HCT116 (cell line): ENCODE measurements at regions not wholly inside any gene's neighbourhood (a gene's known extent, or its start where the extent isn't known, plus 50 kb on each side); places are given as distances from the start of the nearest gene placed in this dataset.

Source experiments
- ATAC-seq: fragments of 200-7000 bp; cut with Tn5 transposase; 2 replicates; pipeline ENCODE4 v1.9.1; 2020; ENCODE audit warnings: mild to moderate bottlenecking, moderate library complexity
- BruUV-seq: library from RNA; stranded (reverse); fragments of 400-500 nt; replicated peaks from 2 replicates; lab custom pipeline; 2021; lab: Mats Ljungman, UMichigan
- CTCF ChIA-PET: fragments of 300-600 bp; sonication (Branson Sonifier 250); formaldehyde crosslinking; loops from one replicate; lab custom pipeline; 2021; ENCODE audit warnings: antibody characterized with exemption; lab: Charles Lee
- POLR2A ChIA-PET: fragments of 300-600, 350-600 bp; sonication (Branson Sonifier 250); formaldehyde crosslinking; loops from one replicate; lab custom pipeline; 2021; ENCODE audit warnings: antibody characterized with exemption; lab: Charles Lee
- RAD21 ChIA-PET, 2 experiments: fragments of 300-600 bp; sonication (Branson Sonifier 250); formaldehyde crosslinking; loops; one replicate each; lab custom pipeline; 2023; ENCODE audit warnings: low total read pairs in 2 of 2; ENCODE audit not compliant: uncharacterized antibody in 2 of 2, unreplicated experiment in 2 of 2, low non-redundant PET in 1 of 2; lab: Charles Lee
- DNase-seq: peaks from one replicate; pipeline ENCODE4 v3.0.0-alpha.2; 2010; ENCODE audit warnings: low read depth, low spot score
- H2AFZ ChIP-seq: fragments of 200-600 bp; shearing (Covaris generic), sonication (generic); 2 replicates; pipeline ENCODE4 v1.6.1; 2017; ENCODE audit warnings: low read depth, mixed run types, mixed read lengths, antibody characterized with exemption, low read length; ENCODE audit not compliant: poor library complexity, severe bottlenecking
- H3K27ac ChIP-seq: 2 replicates; pipeline ENCODE4 v1.5.1; 2012; ENCODE audit warnings: low read depth, low read length
- H3K27me3 ChIP-seq: fragments of 200-600 bp; sonication (generic); 2 replicates; pipeline ENCODE4 v1.6.1; 2016; ENCODE audit warnings: mixed run types, low read length, mixed read lengths; ENCODE audit not compliant: insufficient read depth
- H3K36me3 ChIP-seq, 2 experiments: fragments of 200-500 bp in 1 of 2; fragments of 200-600 bp in 1 of 2; sonication (Bioruptor generic) in 1 of 2; sonication (generic) in 1 of 2; 2 replicates each; pipeline versions ENCODE4 v1.5.1 to v1.6.1; 2014 to 2016; ENCODE audit warnings: low read length in 2 of 2, inconsistent platforms in 1 of 2, mixed read lengths in 1 of 2, mixed run types in 1 of 2; ENCODE audit not compliant: insufficient read depth in 2 of 2, control insufficient read depth in 1 of 2
- H3K4me1 ChIP-seq, 2 experiments: fragments of 200-600 bp in 1 of 2; sonication (generic) in 1 of 2; 2 replicates each; pipeline versions ENCODE4 v1.5.1 to v1.6.1; 2012 to 2017; ENCODE audit warnings: low read length in 2 of 2, inconsistent platforms in 1 of 2, mild to moderate bottlenecking in 1 of 2, mixed read lengths in 1 of 2, mixed run types in 1 of 2, moderate library complexity in 1 of 2; ENCODE audit not compliant: insufficient read depth in 2 of 2, control insufficient read depth in 1 of 2
- H3K4me2 ChIP-seq: fragments of 200-600 bp; sonication (generic); 2 replicates; pipeline ENCODE4 v1.6.1; 2017; ENCODE audit warnings: mixed run types, low read length, mixed read lengths
- H3K4me3 ChIP-seq, 2 experiments: fragments of 200-600 bp in 1 of 2; sonication (generic) in 1 of 2; replicated peaks in 1 of 2; 2 replicates each; pipeline ENCODE4 v1.5.1; 2011 to 2016; ENCODE audit warnings: low read length in 2 of 2, control low read depth in 1 of 2, low read depth in 1 of 2, mild to moderate bottlenecking in 1 of 2, mixed read lengths in 1 of 2, mixed run types in 1 of 2
- H3K79me2 ChIP-seq: fragments of 200-600 bp; sonication (generic); 2 replicates; pipeline ENCODE4 v1.6.1; 2017; ENCODE audit warnings: mild to moderate bottlenecking, mixed run types, low read length, moderate library complexity, mixed read lengths; ENCODE audit not compliant: insufficient read depth
- H3K9ac ChIP-seq: fragments of 200-600 bp; sonication (generic); 2 replicates; pipeline ENCODE4 v1.6.1; 2016; ENCODE audit warnings: low read length, mixed read lengths
- H3K9me2 ChIP-seq: fragments of 200-600 bp; sonication (generic), shearing (Covaris generic); 2 replicates; pipeline ENCODE4 v1.6.1; 2017; ENCODE audit warnings: mixed run types, mild to moderate bottlenecking, moderate library complexity; ENCODE audit not compliant: insufficient read depth
- H3K9me3 ChIP-seq, 2 experiments: fragments of 200-500 bp in 1 of 2; fragments of 200-600 bp in 1 of 2; sonication (Bioruptor generic) in 1 of 2; sonication (generic) in 1 of 2; 2 replicates each; pipeline ENCODE4 v1.6.1; 2014 to 2017; ENCODE audit warnings: low read length in 2 of 2, mixed read lengths in 2 of 2, inconsistent platforms in 1 of 2, low read depth in 1 of 2, mild to moderate bottlenecking in 1 of 2, mixed run types in 1 of 2, moderate library complexity in 1 of 2; ENCODE audit not compliant: control insufficient read depth in 1 of 2, insufficient read depth in 1 of 2
- H4K20me1 ChIP-seq: fragments of 200-600 bp; sonication (generic), shearing (Covaris generic); 2 replicates; pipeline ENCODE4 v1.6.1; 2017; ENCODE audit warnings: mixed run types, mild to moderate bottlenecking, moderate library complexity; ENCODE audit not compliant: insufficient read depth
- ATF3 ChIP-seq: IDR thresholded peaks from 2 replicates; pipeline ENCODE4 v1.6.1; 2012
- CBX3 ChIP-seq: IDR thresholded peaks from 2 replicates; pipeline ENCODE4 v1.6.1; 2012; ENCODE audit warnings: low read depth
- CEBPB ChIP-seq: IDR thresholded peaks from 2 replicates; pipeline ENCODE4 v1.6.1; 2012; ENCODE audit warnings: low read depth
- CTCF ChIP-seq, 3 experiments: fragments of 200-600 bp in 1 of 3; sonication (generic) in 1 of 3; IDR thresholded peaks in 2 of 3; conservative IDR thresholded peaks in 1 of 3; 2 replicates each; pipeline ENCODE4 v1.5.1; 2012 to 2017; ENCODE audit warnings: low read depth in 2 of 3, low read length in 2 of 3, antibody characterized with exemption in 1 of 3, borderline replicate concordance in 1 of 3, control low read depth in 1 of 3, mild to moderate bottlenecking in 1 of 3, mixed read lengths in 1 of 3, mixed run types in 1 of 3, moderate library complexity in 1 of 3; ENCODE audit not compliant: insufficient read depth in 1 of 3
- EZH2 ChIP-seq: fragments of 200-600 bp; sonication (generic); IDR thresholded peaks from 2 replicates; pipeline ENCODE4 v1.6.1; 2017; ENCODE audit warnings: antibody characterized with exemption, mixed run types
- EZH2phosphoT487 ChIP-seq: fragments of 200-600 bp; IDR thresholded peaks from 2 replicates; pipeline ENCODE4 v1.6.1; 2018; ENCODE audit warnings: antibody characterized with exemption, borderline replicate concordance
- JUND ChIP-seq: IDR thresholded peaks from 2 replicates; pipeline ENCODE4 v1.6.1; 2012
- MAX ChIP-seq: IDR thresholded peaks from 2 replicates; pipeline ENCODE4 v1.6.1; 2012
- POLR2A ChIP-seq: IDR thresholded peaks from 2 replicates; pipeline ENCODE4 v1.7.0; 2011; ENCODE audit warnings: borderline replicate concordance; ENCODE audit not compliant: insufficient read depth, insufficient read length; ENCODE audit errors: extremely low read depth
- RAD21 ChIP-seq: IDR thresholded peaks from 2 replicates; pipeline ENCODE4 v1.6.1; 2012; ENCODE audit warnings: low read depth, mild to moderate bottlenecking
- REST ChIP-seq: IDR thresholded peaks from 2 replicates; pipeline ENCODE4 v1.6.1; 2012; ENCODE audit warnings: low read depth
- SP1 ChIP-seq: IDR thresholded peaks from 2 replicates; pipeline ENCODE4 v1.6.1; 2012; ENCODE audit warnings: low read depth
- TCF7L2 ChIP-seq: IDR thresholded peaks from 2 replicates; pipeline ENCODE4 v1.7.0; 2011; ENCODE audit warnings: borderline replicate concordance, inconsistent platforms; ENCODE audit not compliant: insufficient read depth, insufficient read length; ENCODE audit errors: extremely low read depth
- YY1 ChIP-seq: IDR thresholded peaks from 2 replicates; pipeline ENCODE4 v1.6.1; 2011; ENCODE audit warnings: low read length, low read depth, moderate library complexity, mild to moderate bottlenecking; ENCODE audit not compliant: insufficient replicate concordance; ENCODE audit errors: extremely low read depth
- ZBTB33 ChIP-seq: IDR thresholded peaks from 2 replicates; pipeline ENCODE4 v1.6.1; 2011; ENCODE audit warnings: mild to moderate bottlenecking, low read length, moderate library complexity; ENCODE audit not compliant: insufficient replicate concordance; ENCODE audit errors: extremely low read depth
- ZNF274 ChIP-seq: fragments of 200-500 bp; sonication (Bioruptor generic); IDR thresholded peaks from 2 replicates; pipeline ENCODE4 v1.6.1; 2014; ENCODE audit warnings: mild to moderate bottlenecking, low read depth, low read length, inconsistent platforms
- intact Hi-C: fragments of 100-400 bp; cut with micrococcal nuclease; formaldehyde crosslinking; loops from 2 replicates; pipeline ENCODE4 v1.10.0; 2022

GRCh38 chr4:127417885-127418535 is 214.7 kb upstream of the INTU start:
- intact Hi-C loops: no loop called here
- no peaks in the 10 kb centered on the region for H3K9me3 ChIP-seq
- no peaks in the 10 kb centered on the region for H3K79me2 ChIP-seq
- ChIA-PET RAD21 (no interaction called here), CTCF (no interaction called here), POLR2A (no interaction called here)
- no TSS peak for BruUV-seq
- H3K27me3 ChIP-seq: no peaks in the 10 kb centered on the region
- no peaks in the 10 kb centered on the region for H4K20me1 ChIP-seq
- no peaks in the 10 kb centered on the region for H3K4me1 ChIP-seq
- H3K36me3 ChIP-seq: no peaks in the 10 kb centered on the region
- no peaks in the 10 kb centered on the region for H3K9me2 ChIP-seq
- H3K9ac ChIP-seq: no peak overlapping the region
- ATAC-seq: no peak
- no peak overlapping the region for H3K27ac ChIP-seq
- H2AFZ ChIP-seq: no peak overlapping the region
- H3K4me2 ChIP-seq: no peak overlapping the region
- DNase-seq: no peak
- TF ChIP-seq CBX3 (no peak), JUND (no peak), POLR2A (no peak), EZH2 (no peak), ATF3 (no peak), REST (no peak), TCF7L2 (no peak), SP1 (no peak), RAD21 (no peak), CTCF (IDR thresholded peaks at IDR 0.05 in 2 of 3, conservative IDR thresholded peaks at IDR 0.05 in 1 of 3; ENCODE audit: borderline replicate concordance in 1 of 3, insufficient read depth in 1 of 3, low read depth in 2 of 3, low read length in 2 of 3) (no peak), EZH2phosphoT487 (no peak), YY1 (no peak), ZBTB33 (no peak), CEBPB (no peak), ZNF274 (no peak), MAX (no peak)
- TF ChIP-seq, all 23 proteins: peak for 0
- no peak overlapping the region for H3K4me3 ChIP-seq
